HepG2 (cell line): ENCODE measurements at regions not wholly inside any gene's neighbourhood (a gene's known extent, or its start where the extent isn't known, plus 50 kb on each side); places are given as distances from the start of the nearest gene placed in this dataset.

Source experiments
- ATAC-seq: fragments of 200-7000 bp; cut with Tn5 transposase; 3 replicates; pipeline ENCODE4 v1.9.1; 2020; ENCODE audit warnings: mild to moderate bottlenecking, moderate library complexity
- BruUV-seq: library from RNA; stranded (reverse); fragments of 400-500 nt; replicated peaks from 2 replicates; lab custom pipeline; 2021; lab: Mats Ljungman, UMichigan
- CTCF ChIA-PET: fragments of 300-600 bp; formaldehyde crosslinking; extraction: SDS; loops from one replicate; lab custom pipeline; 2021; ENCODE audit warnings: low total read pairs, inconsistent platforms, low intra/inter-chr PET ratio; lab: Yijun Ruan, JAX
- POLR2A ChIA-PET: fragments of 350-600 bp; sonication (Branson Sonifier 250); formaldehyde crosslinking; loops from one replicate; lab custom pipeline; 2020; ENCODE audit warnings: antibody characterized with exemption, inconsistent platforms; lab: Yijun Ruan, JAX
- DNase-seq: peaks from one replicate; pipeline ENCODE4 v3.0.0-alpha.2; 2015; ENCODE audit warnings: low spot score
- FAIRE-seq: peaks from 3 replicates; lab custom pipeline; 2011; peaks lifted over from hg19 to GRCh38; lab: Jason Lieb, UNC
- H2AFZ ChIP-seq: one replicate; pipeline ENCODE4 v1.6.1; 2011; ENCODE audit warnings: low read length, inconsistent platforms
- H3K27ac ChIP-seq: fragments of 300-600 bp; 3 replicates; pipeline ENCODE4 v1.8.0; 2011; ENCODE audit warnings: mixed run types, mild to moderate bottlenecking, mixed read lengths, low read length, inconsistent platforms; ENCODE audit not compliant: insufficient read depth; ENCODE audit errors: extremely low read length
- H3K27me3 ChIP-seq, 2 experiments: fragments of 200-600 bp in 1 of 2; 2 replicates in 1 of 2; 3 replicates in 1 of 2; pipeline versions ENCODE4 v1.6.0 to v1.8.0; 2011; ENCODE audit warnings: low read length in 2 of 2, mild to moderate bottlenecking in 2 of 2, moderate library complexity in 2 of 2, inconsistent platforms in 1 of 2; ENCODE audit not compliant: insufficient read depth in 2 of 2, control insufficient read depth in 1 of 2
- H3K36me3 ChIP-seq, 2 experiments: fragments of 200-600 bp in 1 of 2; replicated peaks in 1 of 2; 2 replicates in 1 of 2; 3 replicates in 1 of 2; pipeline versions ENCODE4 v1.5.1 to v1.8.0; 2011; ENCODE audit warnings: low read length in 2 of 2, inconsistent platforms in 1 of 2; ENCODE audit not compliant: insufficient read depth in 2 of 2, control insufficient read depth in 1 of 2
- H3K4me1 ChIP-seq: 2 replicates; pipeline ENCODE4 v1.5.1; 2012; ENCODE audit warnings: low read length, inconsistent platforms; ENCODE audit not compliant: insufficient read depth
- H3K4me2 ChIP-seq: 2 replicates; pipeline ENCODE4 v1.6.0; 2011; ENCODE audit warnings: low read depth, low read length, inconsistent platforms
- H3K4me3 ChIP-seq, 3 experiments: fragments of 200-600 bp in 1 of 3; sonication (generic), shearing (Covaris generic) in 1 of 3; replicated peaks in 1 of 3; 2 replicates each; pipeline ENCODE4 v1.5.1; 2011 to 2016; ENCODE audit warnings: low read length in 3 of 3, inconsistent platforms in 2 of 3, low read depth in 2 of 3, mild to moderate bottlenecking in 2 of 3, control low read depth in 1 of 3, mixed read lengths in 1 of 3; ENCODE audit not compliant: insufficient read depth in 1 of 3
- H3K79me2 ChIP-seq: one replicate; pipeline ENCODE4 v1.6.1; 2011; ENCODE audit warnings: low read length, inconsistent platforms; ENCODE audit not compliant: insufficient read depth
- H3K9ac ChIP-seq: 2 replicates; pipeline ENCODE4 v1.6.0; 2011; ENCODE audit warnings: mild to moderate bottlenecking, low read depth, low read length, inconsistent platforms; ENCODE audit not compliant: insufficient read depth
- H3K9me3 ChIP-seq: 2 replicates; pipeline ENCODE4 v1.5.1; 2012; ENCODE audit warnings: mild to moderate bottlenecking, low read length
- H4K20me1 ChIP-seq: 2 replicates; pipeline ENCODE4 v1.6.0; 2011; ENCODE audit warnings: inconsistent platforms, mild to moderate bottlenecking, low read length, moderate library complexity; ENCODE audit not compliant: insufficient read depth
- MTA3 ChIP-seq: sonication (generic); formaldehyde crosslinking; IDR thresholded peaks from 2 replicates; pipeline ENCODE4 v1.4.0; 2020; ENCODE audit warnings: missing genetic modification reagents
- NAIF1 ChIP-seq: sonication (generic); formaldehyde crosslinking; IDR thresholded peaks from 2 replicates; pipeline ENCODE4 v1.5.0; 2020; ENCODE audit warnings: mild to moderate bottlenecking, missing genetic modification reagents, borderline replicate concordance
- PCBP1 ChIP-seq: fragments of 200-400 bp; formaldehyde crosslinking; IDR thresholded peaks from 2 replicates; pipeline ENCODE4 v1.6.1; 2017; ENCODE audit warnings: mild to moderate bottlenecking, low read depth, low read length, borderline replicate concordance
- TCF12 ChIP-seq, 2 experiments: fragments of 450-650 bp in 1 of 2; sonication (generic) in 1 of 2; formaldehyde crosslinking in 1 of 2; IDR thresholded peaks; 2 replicates each; pipeline versions ENCODE4 v1.6.1 to v1.8.0; 2017 to 2022; ENCODE audit warnings: antibody characterized with exemption in 1 of 2, mild to moderate bottlenecking in 1 of 2, missing genetic modification reagents in 1 of 2, moderate library complexity in 1 of 2
- U2AF2 ChIP-seq: fragments of 200-400 bp; formaldehyde crosslinking; IDR thresholded peaks from 2 replicates; pipeline ENCODE4 v1.6.1; 2017; ENCODE audit warnings: low read depth, mild to moderate bottlenecking, low read length
- ZNF275 ChIP-seq: sonication (generic); formaldehyde crosslinking; IDR thresholded peaks from 2 replicates; pipeline ENCODE4 v1.8.0; 2022; ENCODE audit warnings: missing genetic modification reagents, mild to moderate bottlenecking, inconsistent platforms, borderline replicate concordance
- ZNF382 ChIP-seq: sonication (generic); formaldehyde crosslinking; IDR thresholded peaks from 2 replicates; pipeline ENCODE4 v1.5.0; 2020; ENCODE audit warnings: missing genetic modification reagents, mild to moderate bottlenecking, borderline replicate concordance
- ZNF556 ChIP-seq: sonication (generic); formaldehyde crosslinking; IDR thresholded peaks from 2 replicates; pipeline ENCODE4 v1.4.0; 2020; ENCODE audit warnings: mild to moderate bottlenecking, missing genetic modification reagents, borderline replicate concordance
- ZNF615 ChIP-seq: sonication (generic); formaldehyde crosslinking; IDR thresholded peaks from 2 replicates; pipeline ENCODE4 v1.5.0; 2020; ENCODE audit warnings: mild to moderate bottlenecking, missing genetic modification reagents, borderline replicate concordance
- ZNF644 ChIP-seq: IDR thresholded peaks from 2 replicates; pipeline ENCODE4 v1.6.1; 2016; ENCODE audit warnings: low read depth
- WGBS: methylation state at CpG from one replicate; pipeline ENCODE4 v1.1.6; 2017; ENCODE audit warnings: low lambda C conversion rate; 5-methylcytosine and 5-hydroxymethylcytosine counted together
- in situ Hi-C: cut with HindIII; loops from 2 replicates; pipeline ENCODE4 v1.10.0; 2017; ENCODE audit warnings: low pct_unique_long_range_greater_than_20kb; ENCODE audit not compliant: extremely low pct_ligation_motif_present
- intact Hi-C: fragments of 100-400 bp; cut with micrococcal nuclease; formaldehyde crosslinking; loops from one replicate; pipeline ENCODE4 v1.10.0; 2022; ENCODE audit not compliant: unreplicated experiment

- TF ChIP-seq TCF12 (IDR thresholded peaks at IDR 0.05) (no peak), TCF12 (CRISPR knock-in tag; IDR thresholded peaks at IDR 0.05) (no peak), NAIF1 (CRISPR knock-in tag) (no peak), MTA3 (CRISPR knock-in tag) (no peak), ZNF644 (CRISPR knock-in tag) (no peak), ZNF556 (CRISPR knock-in tag) (no peak), ZNF382 (CRISPR knock-in tag) (no peak), PCBP1 (no peak), ZNF615 (CRISPR knock-in tag) (no peak), U2AF2 (no peak), ZNF275 (no peak)
- Histone ChIP-seq H2AFZ (no peak overlapping the region), H3K4me3 (no peak overlapping the region), H3K36me3 (no peaks in the 10 kb centered on the region), H4K20me1 (no peaks in the 10 kb centered on the region), H3K9me3 (peaks cover 64% of the 10 kb centered on the region), H3K79me2 (no peaks in the 10 kb centered on the region), H3K4me1 (no peaks in the 10 kb centered on the region), H3K27me3 (no peaks in the 10 kb centered on the region), H3K4me2 (no peak overlapping the region), H3K9ac (no peak overlapping the region), H3K27ac (no peak overlapping the region)
- FAIRE-seq, result no peak
- POLR2A ChIA-PET, result no interaction called here
- in situ Hi-C loops (no loop called here), intact Hi-C loops (no loop called here)
- WGBS, result 22% methylated on average over 5 of the region's 5 CpGs
- DNase-seq, result no peak
- ATAC-seq, result no peak
- BruUV-seq, result no TSS peak
- CTCF ChIA-PET, result no interaction called here
These were observed 1841.0 kb upstream of the PCDH7 start for GRCh38 chr4:28879178-28879577.
